ENCODE measurements at regions not wholly inside any gene's neighbourhood (a gene's known extent, or its start where the extent isn't known, plus 50 kb on each side); places are given as distances from the start of the nearest gene placed in this dataset.

DNA sequence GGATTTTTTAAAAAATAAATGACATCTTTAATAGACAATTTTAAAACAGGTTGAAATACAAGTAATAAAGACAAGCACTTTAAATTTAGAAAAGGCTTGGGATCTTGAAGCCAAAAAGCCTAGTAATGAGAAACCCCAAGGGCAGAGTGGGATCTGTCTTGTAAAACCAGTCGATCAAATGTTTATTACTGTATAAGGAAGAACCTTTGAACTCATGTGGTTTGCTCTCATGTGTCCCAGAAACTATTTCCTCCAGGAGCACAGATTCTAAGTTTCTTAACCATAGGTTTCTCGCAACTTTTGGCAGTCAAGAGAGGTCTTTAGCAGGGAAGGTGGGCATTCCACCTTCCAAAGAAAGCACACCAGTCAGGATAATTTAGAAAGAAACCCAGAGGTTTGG, 541.7 kb upstream of the BTBD3 start:
- no peak overlapping the region for H2AFZ ChIP-seq (ENCODE audit: low read length, unreplicated experiment)

DNA sequence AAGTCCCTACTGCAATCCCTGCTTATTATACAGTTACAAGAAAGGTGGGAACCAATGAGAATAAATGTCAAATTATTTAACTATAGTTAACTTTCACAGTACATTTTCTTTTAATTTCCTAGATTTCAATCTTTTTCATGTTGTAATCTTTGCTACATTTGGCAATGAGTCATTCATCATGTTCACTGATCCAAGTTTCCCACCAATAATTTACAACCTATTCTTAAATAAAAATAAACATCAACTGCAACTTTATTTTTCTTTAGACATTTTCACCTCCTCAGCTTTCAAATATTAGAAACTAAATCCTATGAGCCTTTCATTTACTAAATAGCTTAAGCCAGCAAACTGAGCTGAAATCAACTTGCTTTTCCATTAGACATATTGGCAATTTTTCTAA, 541.3 kb upstream of the BTBD3 start:
- Histone ChIP-seq H3K79me2 (ENCODE audit: control insufficient read depth, insufficient read depth, low read length, unreplicated experiment) (no peaks in the 10 kb centered on the region), H3K27ac (ENCODE audit: low read depth, low read length) (no peak overlapping the region), H3K4me1 (ENCODE audit: control insufficient read depth, insufficient read depth, low read length, unreplicated experiment) (peaks cover 10% of the 10 kb centered on the region), H3K36me3 (ENCODE audit: insufficient read depth, low read length) (no peaks in the 10 kb centered on the region), H3K4me3 (ENCODE audit: low read depth, low read length) (no peak overlapping the region), H2AFZ (ENCODE audit: low read length, unreplicated experiment) (no peak overlapping the region), H3K27me3 (ENCODE audit: insufficient read depth, low read length) (no peaks in the 10 kb centered on the region)

More for the DNA sequence above, 541.7 kb upstream of the BTBD3 start:
- H3K79me2 ChIP-seq (ENCODE audit: control insufficient read depth, insufficient read depth, low read length, unreplicated experiment) = no peaks in the 10 kb centered on the region
- no peak overlapping the region for H3K4me3 ChIP-seq (ENCODE audit: low read depth, low read length)
- H3K4me1 ChIP-seq (ENCODE audit: control insufficient read depth, insufficient read depth, low read length, unreplicated experiment) = peaks cover 10% of the 10 kb centered on the region
- no peak overlapping the region for H3K27ac ChIP-seq (ENCODE audit: low read depth, low read length)
- no peaks in the 10 kb centered on the region for H3K36me3 ChIP-seq (ENCODE audit: insufficient read depth, low read length)
- H3K27me3 ChIP-seq (ENCODE audit: insufficient read depth, low read length) = no peaks in the 10 kb centered on the region

DNA sequence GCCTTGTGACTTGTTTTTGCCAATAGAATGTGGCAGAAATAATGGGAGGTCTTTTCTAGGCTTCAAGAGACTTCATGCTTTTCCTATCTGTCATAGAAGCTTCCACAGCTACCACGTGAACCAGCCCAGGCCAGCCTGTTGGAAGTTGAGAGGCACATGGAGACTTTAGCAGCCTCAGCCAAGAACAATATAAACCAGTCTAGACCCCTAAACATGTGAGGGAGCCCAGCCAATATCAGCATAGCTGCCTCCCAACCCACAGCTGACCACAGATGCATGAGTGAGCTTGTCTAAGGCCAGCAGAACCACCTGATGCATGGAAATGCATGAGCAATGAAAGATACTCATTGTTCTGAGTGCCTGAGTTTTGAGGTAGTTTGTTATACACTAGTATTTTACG, 540.7 kb upstream of the BTBD3 start:
- H3K27me3 ChIP-seq (ENCODE audit: insufficient read depth, low read length) = no peaks in the 10 kb centered on the region
- no peak overlapping the region for H2AFZ ChIP-seq (ENCODE audit: low read length, unreplicated experiment)
- no peak overlapping the region for H3K27ac ChIP-seq (ENCODE audit: low read depth, low read length)
- H3K4me1 ChIP-seq (ENCODE audit: control insufficient read depth, insufficient read depth, low read length, unreplicated experiment) = peaks cover 10% of the 10 kb centered on the region
- H3K79me2 ChIP-seq (ENCODE audit: control insufficient read depth, insufficient read depth, low read length, unreplicated experiment) = no peaks in the 10 kb centered on the region
- no peaks in the 10 kb centered on the region for H3K36me3 ChIP-seq (ENCODE audit: insufficient read depth, low read length)
- H3K4me3 ChIP-seq (ENCODE audit: low read depth, low read length) = no peak overlapping the region

DNA sequence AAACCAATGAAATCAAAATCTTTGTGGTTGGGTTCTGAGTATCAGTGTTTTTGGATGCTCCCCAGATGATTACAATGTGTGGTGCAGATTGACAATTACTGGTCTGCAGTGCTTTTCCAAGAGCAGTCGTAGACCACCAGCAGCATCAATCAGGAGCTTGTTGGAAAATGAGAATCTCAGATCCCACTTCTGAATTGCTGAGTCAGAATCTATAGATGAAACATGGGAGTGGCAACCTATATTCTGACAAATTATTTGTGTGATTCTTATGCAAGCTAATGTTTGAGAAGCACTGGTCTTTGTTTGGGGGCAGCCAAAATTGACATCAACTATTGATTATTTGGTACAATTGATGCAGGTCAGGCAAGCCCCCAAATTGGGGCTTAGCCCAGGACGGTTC, 539.9 kb upstream of the BTBD3 start:
- Histone ChIP-seq H3K36me3 (ENCODE audit: insufficient read depth, low read length) (no peaks in the 10 kb centered on the region), H3K4me3 (ENCODE audit: low read depth, low read length) (no peak overlapping the region), H2AFZ (ENCODE audit: low read length, unreplicated experiment) (no peak overlapping the region), H3K79me2 (ENCODE audit: control insufficient read depth, insufficient read depth, low read length, unreplicated experiment) (no peaks in the 10 kb centered on the region), H3K27me3 (ENCODE audit: insufficient read depth, low read length) (no peaks in the 10 kb centered on the region), H3K4me1 (ENCODE audit: control insufficient read depth, insufficient read depth, low read length, unreplicated experiment) (peaks cover 10% of the 10 kb centered on the region), H3K27ac (ENCODE audit: low read depth, low read length) (no peak overlapping the region)

DNA sequence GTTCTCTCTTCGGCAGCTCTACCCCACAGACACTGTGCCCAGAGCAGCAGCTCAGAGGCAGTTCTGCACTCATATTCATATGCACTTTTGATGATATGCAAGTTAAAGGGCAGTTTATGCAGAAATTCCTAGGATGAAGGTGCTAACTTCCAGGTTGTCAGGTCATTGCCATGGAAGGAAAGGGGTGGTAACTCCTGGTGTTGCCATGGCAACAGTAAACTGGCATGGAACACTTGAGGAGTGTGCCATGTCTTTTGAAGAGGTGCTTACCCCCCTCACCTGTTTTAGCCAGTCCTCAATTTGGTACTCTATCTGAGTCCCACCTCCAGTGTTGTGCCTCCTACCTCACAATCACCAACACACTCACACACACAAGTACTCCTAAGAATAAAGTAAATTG, 539.4 kb upstream of the BTBD3 start:
- no peak overlapping the region for H3K4me3 ChIP-seq (ENCODE audit: low read depth, low read length)
- peaks cover 10% of the 10 kb centered on the region for H3K4me1 ChIP-seq (ENCODE audit: control insufficient read depth, insufficient read depth, low read length, unreplicated experiment)
- no peaks in the 10 kb centered on the region for H3K36me3 ChIP-seq (ENCODE audit: insufficient read depth, low read length)
- H2AFZ ChIP-seq (ENCODE audit: low read length, unreplicated experiment) = no peak overlapping the region
- H3K79me2 ChIP-seq (ENCODE audit: control insufficient read depth, insufficient read depth, low read length, unreplicated experiment) = no peaks in the 10 kb centered on the region
- H3K27me3 ChIP-seq (ENCODE audit: insufficient read depth, low read length) = no peaks in the 10 kb centered on the region
- no peak overlapping the region for H3K27ac ChIP-seq (ENCODE audit: low read depth, low read length)

DNA sequence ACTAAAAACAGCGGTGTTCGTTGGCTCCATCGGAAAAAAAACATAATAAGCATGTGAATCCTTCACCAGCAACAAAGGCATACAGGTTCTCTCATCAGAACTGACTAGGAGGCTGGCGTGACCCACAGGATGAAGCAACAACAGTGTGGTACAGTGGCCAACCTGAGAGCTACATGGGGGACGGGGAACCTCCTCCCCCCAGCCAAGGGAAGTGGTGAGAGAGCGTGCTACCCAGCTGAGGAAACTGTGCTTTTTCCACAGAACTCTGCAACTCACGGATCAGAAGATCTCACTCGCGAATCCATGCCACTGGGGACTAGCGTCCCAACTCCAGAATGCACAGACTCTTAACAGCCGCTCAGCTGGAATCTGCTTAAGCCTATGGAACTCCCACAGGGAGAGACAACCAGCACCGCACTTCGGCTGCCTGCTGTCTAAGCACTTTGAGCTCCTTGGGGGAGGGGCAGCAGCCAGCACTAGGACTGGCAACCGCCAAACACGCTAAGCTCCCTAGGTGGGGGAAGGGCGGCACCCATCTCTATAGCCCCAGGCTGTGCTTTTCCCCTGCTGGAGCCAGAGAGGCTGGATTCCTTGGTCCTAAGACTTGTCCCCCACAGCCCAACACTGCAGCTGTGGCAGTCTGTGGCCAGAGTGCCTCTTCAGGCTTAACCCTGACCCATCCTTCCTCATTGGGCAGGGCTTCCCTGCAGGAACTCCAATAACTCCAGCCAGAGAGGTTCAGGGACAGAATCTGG, 538.3 kb upstream of the BTBD3 start:
- H3K27ac ChIP-seq (ENCODE audit: low read depth, low read length) = no peak overlapping the region
- H2AFZ ChIP-seq (ENCODE audit: low read length, unreplicated experiment) = no peak overlapping the region
- no peaks in the 10 kb centered on the region for H3K36me3 ChIP-seq (ENCODE audit: insufficient read depth, low read length)
- no peaks in the 10 kb centered on the region for H3K27me3 ChIP-seq (ENCODE audit: insufficient read depth, low read length)
- no peak overlapping the region for H3K4me3 ChIP-seq (ENCODE audit: low read depth, low read length)
- peaks cover 10% of the 10 kb centered on the region for H3K4me1 ChIP-seq (ENCODE audit: control insufficient read depth, insufficient read depth, low read length, unreplicated experiment)
- H3K79me2 ChIP-seq (ENCODE audit: control insufficient read depth, insufficient read depth, low read length, unreplicated experiment) = no peaks in the 10 kb centered on the region

DNA sequence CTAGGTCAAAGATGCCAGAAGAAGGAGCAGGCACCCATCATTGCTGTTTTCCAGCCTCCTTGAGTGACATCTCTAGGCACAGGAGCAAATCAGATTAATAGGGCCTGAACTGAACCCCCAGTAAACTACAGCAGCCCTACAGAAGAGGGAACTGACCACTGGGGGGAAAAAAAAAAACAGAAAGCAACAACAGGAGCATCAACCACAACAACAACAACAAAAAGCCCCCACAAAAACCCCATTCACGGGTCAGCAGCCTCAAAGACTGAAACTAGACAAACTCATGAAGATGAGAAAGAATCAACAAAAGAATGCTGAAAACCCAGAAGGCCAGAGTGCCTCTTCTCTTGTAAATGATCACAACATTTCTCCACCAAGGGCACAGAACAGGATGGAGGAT, 537.4 kb upstream of the BTBD3 start:
- Histone ChIP-seq H3K4me1 (ENCODE audit: control insufficient read depth, insufficient read depth, low read length, unreplicated experiment) (peaks cover 10% of the 10 kb centered on the region), H2AFZ (ENCODE audit: low read length, unreplicated experiment) (no peak overlapping the region), H3K36me3 (ENCODE audit: insufficient read depth, low read length) (no peaks in the 10 kb centered on the region), H3K79me2 (ENCODE audit: control insufficient read depth, insufficient read depth, low read length, unreplicated experiment) (no peaks in the 10 kb centered on the region), H3K27ac (ENCODE audit: low read depth, low read length) (no peak overlapping the region), H3K27me3 (ENCODE audit: insufficient read depth, low read length) (no peaks in the 10 kb centered on the region), H3K4me3 (ENCODE audit: low read depth, low read length) (no peak overlapping the region)

DNA sequence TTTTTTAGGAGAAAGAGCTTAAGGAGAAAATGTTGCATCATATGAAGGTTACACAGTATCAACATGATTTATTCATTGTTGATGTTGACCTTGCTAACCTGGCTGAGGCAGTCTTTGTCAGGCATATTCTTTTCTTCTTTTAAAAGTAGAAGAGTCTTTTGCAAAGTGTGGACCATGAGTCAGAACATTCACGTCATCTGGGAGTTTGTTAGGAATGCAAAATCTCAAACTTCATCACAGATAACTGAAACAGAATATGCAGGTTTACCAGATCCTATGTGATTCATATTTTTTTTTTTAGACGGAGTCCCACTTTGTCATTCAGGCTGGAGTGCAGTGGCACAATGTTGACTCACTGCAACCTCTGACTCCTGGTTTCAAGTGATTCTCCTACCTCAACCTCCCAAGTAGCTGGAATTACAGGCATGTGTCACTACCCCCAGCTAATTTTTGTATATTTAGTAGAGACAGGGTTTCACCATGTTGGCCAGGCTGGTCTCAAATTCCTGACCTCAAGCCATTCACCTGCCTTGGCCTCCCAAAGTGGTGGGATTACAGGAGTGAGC, 530.4 kb upstream of the BTBD3 start:
- Histone ChIP-seq H3K4me3 (ENCODE audit: low read depth, low read length) (no peak overlapping the region), H3K4me1 (ENCODE audit: control insufficient read depth, insufficient read depth, low read length, unreplicated experiment) (peaks cover 18% of the 10 kb centered on the region), H3K79me2 (ENCODE audit: control insufficient read depth, insufficient read depth, low read length, unreplicated experiment) (no peaks in the 10 kb centered on the region), H3K36me3 (ENCODE audit: insufficient read depth, low read length) (no peaks in the 10 kb centered on the region), H3K27me3 (ENCODE audit: insufficient read depth, low read length) (no peaks in the 10 kb centered on the region), H2AFZ (ENCODE audit: low read length, unreplicated experiment) (no peak overlapping the region), H3K27ac (ENCODE audit: low read depth, low read length) (peak overlapping the region; percentile 63)

DNA sequence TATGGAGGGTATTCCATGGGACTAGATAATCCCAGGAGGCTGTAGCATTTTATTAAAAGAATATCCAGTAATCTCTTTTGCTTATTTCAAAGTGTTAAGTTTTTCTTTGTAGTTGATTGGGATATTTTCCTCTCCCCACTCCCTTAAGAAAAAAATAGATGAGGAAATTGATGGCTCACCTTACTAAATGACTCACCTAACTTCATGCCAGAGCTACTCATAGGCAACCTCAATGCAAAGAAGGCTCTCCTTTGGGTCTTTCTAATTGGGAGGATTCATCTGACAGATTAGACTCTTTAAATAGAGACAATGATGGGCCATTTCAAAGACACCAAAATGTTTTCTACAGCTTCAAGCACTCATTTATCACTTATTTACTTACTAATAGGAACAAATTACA, 528.5 kb upstream of the BTBD3 start:
- no peak overlapping the region for H3K4me3 ChIP-seq (ENCODE audit: low read depth, low read length)
- peaks cover 20% of the 10 kb centered on the region for H3K4me1 ChIP-seq (ENCODE audit: control insufficient read depth, insufficient read depth, low read length, unreplicated experiment)
- no peaks in the 10 kb centered on the region for H3K36me3 ChIP-seq (ENCODE audit: insufficient read depth, low read length)
- no peaks in the 10 kb centered on the region for H3K79me2 ChIP-seq (ENCODE audit: control insufficient read depth, insufficient read depth, low read length, unreplicated experiment)
- H3K27me3 ChIP-seq (ENCODE audit: insufficient read depth, low read length) = no peaks in the 10 kb centered on the region
- no peak overlapping the region for H3K27ac ChIP-seq (ENCODE audit: low read depth, low read length)
- no peak overlapping the region for H2AFZ ChIP-seq (ENCODE audit: low read length, unreplicated experiment)

DNA sequence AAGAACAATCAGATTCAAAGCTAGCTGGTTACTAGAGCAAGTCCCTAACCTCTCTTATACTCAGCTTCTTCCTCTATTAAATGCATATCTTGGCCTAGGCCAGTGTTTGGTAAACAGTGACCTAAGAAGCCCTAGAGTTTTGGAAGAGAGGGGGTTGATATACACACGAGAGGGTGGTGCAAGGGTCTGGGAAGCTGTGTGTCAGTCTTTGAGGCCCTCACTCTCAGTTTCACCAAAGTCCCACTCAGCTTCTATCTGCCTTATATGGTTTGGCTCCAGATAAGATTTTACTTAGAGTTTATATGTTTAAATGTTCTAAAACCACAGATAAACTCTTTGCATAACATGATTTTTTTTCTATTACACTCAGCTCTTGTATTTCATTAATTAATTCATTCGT, 526.1 kb upstream of the BTBD3 start:
- Histone ChIP-seq H3K79me2 (ENCODE audit: control insufficient read depth, insufficient read depth, low read length, unreplicated experiment) (no peaks in the 10 kb centered on the region), H3K27ac (ENCODE audit: low read depth, low read length) (no peak overlapping the region), H3K27me3 (ENCODE audit: insufficient read depth, low read length) (no peaks in the 10 kb centered on the region), H3K36me3 (ENCODE audit: insufficient read depth, low read length) (no peaks in the 10 kb centered on the region), H3K4me3 (ENCODE audit: low read depth, low read length) (no peak overlapping the region), H2AFZ (ENCODE audit: low read length, unreplicated experiment) (no peak overlapping the region), H3K4me1 (ENCODE audit: control insufficient read depth, insufficient read depth, low read length, unreplicated experiment) (peaks cover 28% of the 10 kb centered on the region)

DNA sequence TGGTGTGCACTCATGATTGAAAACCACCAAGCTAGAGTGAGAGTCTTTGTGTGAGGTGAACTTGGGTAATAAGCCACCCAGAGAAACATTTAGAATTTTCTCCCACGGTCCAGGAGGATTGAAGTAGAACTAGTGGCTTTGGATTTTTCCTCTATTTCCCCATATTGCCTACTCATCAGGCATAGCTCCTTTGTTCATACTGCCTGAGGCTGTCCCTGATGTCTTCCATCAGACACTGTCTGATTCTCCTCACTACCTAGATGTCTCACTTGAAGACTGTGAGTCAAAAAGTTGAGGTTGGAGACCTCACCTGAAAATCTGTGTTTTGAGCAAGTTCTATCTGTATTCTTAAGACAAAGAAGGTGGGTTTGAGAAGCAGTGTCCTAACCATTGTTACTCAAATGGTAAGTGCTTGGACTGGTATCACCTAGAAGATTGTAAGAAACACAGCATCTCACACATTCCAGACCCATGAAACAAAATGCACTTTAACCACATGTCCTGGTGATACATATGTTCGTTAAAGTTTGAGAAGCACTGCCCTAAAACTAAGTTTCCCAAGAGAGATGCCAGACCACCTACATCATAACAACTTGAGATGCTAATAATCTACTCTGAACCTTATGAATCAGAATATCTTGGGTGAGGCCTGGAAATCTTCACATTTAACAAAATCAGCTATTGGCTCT, 523.4 kb upstream of the BTBD3 start:
- no peaks in the 10 kb centered on the region for H3K79me2 ChIP-seq (ENCODE audit: control insufficient read depth, insufficient read depth, low read length, unreplicated experiment)
- H3K4me3 ChIP-seq (ENCODE audit: low read depth, low read length) = no peak overlapping the region
- no peaks in the 10 kb centered on the region for H3K27me3 ChIP-seq (ENCODE audit: insufficient read depth, low read length)
- no peaks in the 10 kb centered on the region for H3K36me3 ChIP-seq (ENCODE audit: insufficient read depth, low read length)
- 0 out of 2 replicates have a peak overlapping the region, but pooled peaks have one; percentile 12 for H3K27ac ChIP-seq (ENCODE audit: low read depth, low read length)
- peaks cover 16% of the 10 kb centered on the region for H3K4me1 ChIP-seq (ENCODE audit: control insufficient read depth, insufficient read depth, low read length, unreplicated experiment)
- H2AFZ ChIP-seq (ENCODE audit: low read length, unreplicated experiment) = no peak overlapping the region
